ENCODE measurements at regions not wholly inside any gene's neighbourhood (a gene's known extent, or its start where the extent isn't known, plus 50 kb on each side); places are given as distances from the start of the nearest gene placed in this dataset.

GRCh38 chr7:47640265-47640664, 58.4 kb upstream of the TNS3 start:
- Histone ChIP-seq H3F3A (ENCODE audit: insufficient read depth, low read length, poor library complexity, severe bottlenecking) (no peaks in the 10 kb centered on the region), H3K79me2 (replicated peaks; ENCODE audit: insufficient read depth, low read length) (no peaks in the 10 kb centered on the region), H3K36me3 (ENCODE audit: insufficient read depth, low read length) (no peaks in the 10 kb centered on the region), H4K20me1 (ENCODE audit: insufficient read depth) (no peaks in the 10 kb centered on the region), H3K4me2 (ENCODE audit: low read length) (no peak overlapping the region), H3K9me2 (ENCODE audit: insufficient read depth, low read length) (no peaks in the 10 kb centered on the region), H3K27ac (ENCODE audit: low read length) (no peak overlapping the region), H3K27me3 (ENCODE audit: insufficient read depth, low read depth, low read length) (no peaks in the 10 kb centered on the region), H2AFZ (ENCODE audit: low read depth, low read length) (no peak overlapping the region), H3K9me3 (ENCODE audit: low read length) (peaks cover 4% of the 10 kb centered on the region), H3K9ac (ENCODE audit: low read length) (no peak overlapping the region), H3K4me3 (ENCODE audit: low read length) (no peak overlapping the region)
- TF ChIP-seq EZH2 (IDR thresholded peaks at IDR 0.05; ENCODE audit: borderline replicate concordance, insufficient read depth, low read length, poor library complexity, severe bottlenecking) (no peak), SMC3 (conservative IDR thresholded peaks at IDR 0.05; ENCODE audit: poor library complexity) (no peak), MXI1 (conservative IDR thresholded peaks at IDR 0.05; ENCODE audit: poor library complexity, severe bottlenecking) (no peak), EP300 (conservative IDR thresholded peaks at IDR 0.05; ENCODE audit: poor library complexity, severe bottlenecking) (no peak)

GRCh38 chr7:47639495-47640110, 57.7 kb upstream of the TNS3 start:
- no peak overlapping the region for H2AFZ ChIP-seq (ENCODE audit: low read depth, low read length)
- H3F3A ChIP-seq (ENCODE audit: insufficient read depth, low read length, poor library complexity, severe bottlenecking), result no peaks in the 10 kb centered on the region
- no peaks in the 10 kb centered on the region for H4K20me1 ChIP-seq (ENCODE audit: insufficient read depth)
- H3K9me2 ChIP-seq (ENCODE audit: insufficient read depth, low read length), result no peaks in the 10 kb centered on the region
- H3K36me3 ChIP-seq (ENCODE audit: insufficient read depth, low read length), result no peaks in the 10 kb centered on the region
- H3K27me3 ChIP-seq (ENCODE audit: insufficient read depth, low read depth, low read length), result no peaks in the 10 kb centered on the region
- H3K9me3 ChIP-seq (ENCODE audit: low read length), result no peaks in the 10 kb centered on the region
- TF ChIP-seq, protein P1, sequence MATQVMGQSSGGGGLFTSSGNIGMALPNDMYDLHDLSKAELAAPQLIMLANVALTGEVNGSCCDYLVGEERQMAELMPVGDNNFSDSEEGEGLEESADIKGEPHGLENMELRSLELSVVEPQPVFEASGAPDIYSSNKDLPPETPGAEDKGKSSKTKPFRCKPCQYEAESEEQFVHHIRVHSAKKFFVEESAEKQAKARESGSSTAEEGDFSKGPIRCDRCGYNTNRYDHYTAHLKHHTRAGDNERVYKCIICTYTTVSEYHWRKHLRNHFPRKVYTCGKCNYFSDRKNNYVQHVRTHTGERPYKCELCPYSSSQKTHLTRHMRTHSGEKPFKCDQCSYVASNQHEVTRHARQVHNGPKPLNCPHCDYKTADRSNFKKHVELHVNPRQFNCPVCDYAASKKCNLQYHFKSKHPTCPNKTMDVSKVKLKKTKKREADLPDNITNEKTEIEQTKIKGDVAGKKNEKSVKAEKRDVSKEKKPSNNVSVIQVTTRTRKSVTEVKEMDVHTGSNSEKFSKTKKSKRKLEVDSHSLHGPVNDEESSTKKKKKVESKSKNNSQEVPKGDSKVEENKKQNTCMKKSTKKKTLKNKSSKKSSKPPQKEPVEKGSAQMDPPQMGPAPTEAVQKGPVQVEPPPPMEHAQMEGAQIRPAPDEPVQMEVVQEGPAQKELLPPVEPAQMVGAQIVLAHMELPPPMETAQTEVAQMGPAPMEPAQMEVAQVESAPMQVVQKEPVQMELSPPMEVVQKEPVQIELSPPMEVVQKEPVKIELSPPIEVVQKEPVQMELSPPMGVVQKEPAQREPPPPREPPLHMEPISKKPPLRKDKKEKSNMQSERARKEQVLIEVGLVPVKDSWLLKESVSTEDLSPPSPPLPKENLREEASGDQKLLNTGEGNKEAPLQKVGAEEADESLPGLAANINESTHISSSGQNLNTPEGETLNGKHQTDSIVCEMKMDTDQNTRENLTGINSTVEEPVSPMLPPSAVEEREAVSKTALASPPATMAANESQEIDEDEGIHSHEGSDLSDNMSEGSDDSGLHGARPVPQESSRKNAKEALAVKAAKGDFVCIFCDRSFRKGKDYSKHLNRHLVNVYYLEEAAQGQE (IDR thresholded peaks at IDR 0.05; ENCODE audit: borderline replicate concordance), result no peak
- TF ChIP-seq SMC3 (conservative IDR thresholded peaks at IDR 0.05; ENCODE audit: poor library complexity), result no peak
- no peak for TF ChIP-seq MXI1 (conservative IDR thresholded peaks at IDR 0.05; ENCODE audit: poor library complexity, severe bottlenecking)
- no peak for TF ChIP-seq EZH2 (IDR thresholded peaks at IDR 0.05; ENCODE audit: borderline replicate concordance, insufficient read depth, low read length, poor library complexity, severe bottlenecking)
- no peak for TF ChIP-seq EP300 (conservative IDR thresholded peaks at IDR 0.05; ENCODE audit: poor library complexity, severe bottlenecking)
- TF ChIP-seq POLR2AphosphoS5 (IDR thresholded peaks at IDR 0.05), result no peak
- TF ChIP-seq TAF1 (IDR thresholded peaks at IDR 0.05; ENCODE audit: low read depth), result no peak
- TF ChIP-seq RAD21 (conservative IDR thresholded peaks at IDR 0.05), result no peak
- TF ChIP-seq CTCF (IDR thresholded peaks at IDR 0.05; ENCODE audit: poor library complexity, severe bottlenecking), result no peak
- H3K27ac ChIP-seq (ENCODE audit: low read length), result no peak overlapping the region
- H3K79me2 ChIP-seq (replicated peaks; ENCODE audit: insufficient read depth, low read length), result no peaks in the 10 kb centered on the region
- no peak overlapping the region for H3K4me3 ChIP-seq (ENCODE audit: low read length)
- no peak overlapping the region for H3K9ac ChIP-seq (ENCODE audit: low read length)
- no peak overlapping the region for H3K4me2 ChIP-seq (ENCODE audit: low read length)

Measured in neural cell (in vitro differentiated cells).